ENCODE measurements at regions not wholly inside any gene's neighbourhood (a gene's known extent, or its start where the extent isn't known, plus 50 kb on each side); places are given as distances from the start of the nearest gene placed in this dataset.
"Not testable (repeated sequence)": the region's sequence is repeated elsewhere in the genome, so short reads cannot be mapped to it uniquely, and the experiment has no call there.

DNA sequence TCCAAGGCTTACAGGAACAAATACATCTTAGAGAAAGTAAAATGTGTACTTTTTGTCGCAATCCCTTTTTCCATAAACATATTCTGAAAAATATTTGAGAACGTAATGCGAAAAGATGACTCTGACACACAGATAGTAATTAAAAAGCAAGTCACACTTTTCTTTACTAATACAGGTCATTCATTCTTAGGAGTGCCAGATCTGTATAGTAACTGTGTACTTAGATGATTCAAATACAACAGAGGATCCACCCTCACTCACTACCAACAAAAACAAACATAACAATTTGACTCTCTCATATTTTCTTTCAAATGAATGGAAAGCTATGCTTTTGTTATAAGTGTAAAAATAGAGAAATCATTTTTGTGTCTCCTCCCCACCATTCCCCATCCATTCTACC is 795.4 kb downstream of the SLC6A15 start:
- no peak for DNase-seq

- no peak for DNase-seq
Measured at GRCh38 chr12:84113666-84114065, 798.9 kb downstream of the SLC6A15 start.

GRCh38 chr12:84103886-84104285 is 808.7 kb downstream of the SLC6A15 start:
- DNase-seq, result not testable (repeated sequence)

GRCh38 chr12:84101963-84102362 is 810.6 kb downstream of the SLC6A15 start:
- DNase-seq, result not testable (repeated sequence)

DNA sequence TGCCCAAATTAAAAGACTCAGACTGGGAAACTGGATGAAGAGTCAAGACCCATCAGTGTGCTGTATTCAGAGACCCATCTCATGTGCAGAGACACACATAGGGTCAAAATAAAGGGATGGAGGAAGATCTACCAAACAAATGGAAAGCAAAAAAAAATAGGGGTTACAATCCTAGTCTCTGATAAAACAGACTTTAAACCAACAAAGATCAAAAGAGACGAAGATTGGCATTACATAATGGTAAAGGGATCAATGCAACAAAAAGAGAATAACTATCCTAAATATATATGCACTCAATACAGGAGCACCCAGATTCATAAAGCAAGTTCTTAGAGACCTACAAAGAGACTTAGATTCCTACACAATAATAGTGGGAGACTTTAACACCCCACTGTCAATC is 813.0 kb downstream of the SLC6A15 start:
- DNase-seq, result not testable (repeated sequence)

DNA sequence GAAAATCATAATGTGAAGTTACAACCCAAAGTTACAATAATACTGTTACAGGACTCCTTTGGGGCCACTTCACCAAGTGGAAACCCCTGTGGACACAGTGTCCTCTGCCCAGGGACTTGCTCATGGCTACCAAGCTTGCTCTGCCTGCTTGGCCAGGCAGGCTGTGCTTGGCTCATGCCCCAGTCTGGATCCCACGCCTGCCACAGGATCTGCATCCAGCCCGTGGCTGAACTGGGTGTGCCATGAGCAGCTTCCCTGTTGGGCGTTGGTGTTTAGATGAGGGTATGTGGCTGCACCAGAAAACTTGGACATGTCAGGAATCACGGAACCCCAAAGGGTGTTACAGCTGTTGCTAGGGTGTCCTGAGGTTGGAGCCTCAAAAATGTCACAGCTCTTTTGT is 820.9 kb downstream of the SLC6A15 start:
- DNase-seq, result no peak

DNA sequence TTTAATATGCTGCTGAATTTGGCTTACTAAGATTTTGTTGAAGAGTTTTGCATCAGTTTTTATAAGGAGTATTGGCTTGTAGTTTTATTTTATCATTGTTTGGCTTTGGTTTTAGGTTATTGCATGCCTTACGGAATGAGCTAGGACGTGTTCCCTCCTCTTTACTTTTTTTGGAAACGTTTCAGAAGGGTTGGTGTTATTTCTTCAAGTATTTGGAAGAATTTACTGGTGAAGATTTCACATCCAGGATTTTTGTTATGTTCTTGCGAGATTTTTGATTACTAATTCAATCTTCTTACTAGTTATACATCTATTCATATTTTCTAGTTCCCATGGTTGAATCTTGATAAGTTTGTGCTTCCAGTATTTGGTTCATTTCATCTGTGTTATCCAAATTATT is 823.2 kb downstream of the SLC6A15 start:
- DNase-seq, result no peak

DNA sequence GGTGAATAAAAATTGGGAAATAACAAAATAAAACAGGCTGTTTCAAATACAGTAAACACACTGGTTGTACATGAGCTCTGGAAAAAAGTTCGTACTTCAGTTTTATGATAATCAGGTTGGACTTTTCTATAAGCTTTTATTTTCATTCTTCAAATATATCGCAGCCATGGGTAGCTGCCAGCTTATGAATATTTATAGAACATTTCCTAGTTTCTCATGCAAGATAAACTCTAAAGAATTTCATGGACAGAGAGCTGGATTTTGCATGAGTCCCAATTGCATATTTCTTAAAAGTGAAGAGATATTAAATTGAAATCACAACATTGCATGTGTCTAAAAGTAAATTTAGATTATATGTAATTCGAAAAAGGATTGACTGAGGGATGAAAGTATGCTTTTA is 827.6 kb downstream of the SLC6A15 start:
- no peak for DNase-seq

DNA sequence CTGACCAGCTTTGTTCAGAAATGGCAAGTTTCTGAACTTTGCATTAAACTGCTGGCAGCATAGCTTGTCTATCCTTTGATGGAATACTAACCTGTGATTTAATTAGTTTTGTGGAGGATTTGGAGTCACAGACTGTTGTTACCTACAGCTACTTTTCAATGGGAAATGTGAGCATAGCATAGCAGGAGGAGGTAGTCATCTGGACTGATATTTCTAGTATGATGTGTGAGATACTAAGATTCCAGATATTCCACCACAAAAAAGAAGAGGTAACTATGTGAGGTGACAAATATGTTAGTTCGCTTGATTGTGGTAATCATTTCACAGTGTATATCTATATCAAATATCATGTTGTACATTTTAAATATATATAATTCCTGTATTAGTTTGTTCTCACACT is 833.0 kb downstream of the SLC6A15 start:
- no peak for DNase-seq

GRCh38 chr12:84077679-84078078 is 834.9 kb downstream of the SLC6A15 start:
- DNase-seq, result no peak

GRCh38 chr12:84075991-84076390 is 836.6 kb downstream of the SLC6A15 start:
- DNase-seq, result no peak

DNA sequence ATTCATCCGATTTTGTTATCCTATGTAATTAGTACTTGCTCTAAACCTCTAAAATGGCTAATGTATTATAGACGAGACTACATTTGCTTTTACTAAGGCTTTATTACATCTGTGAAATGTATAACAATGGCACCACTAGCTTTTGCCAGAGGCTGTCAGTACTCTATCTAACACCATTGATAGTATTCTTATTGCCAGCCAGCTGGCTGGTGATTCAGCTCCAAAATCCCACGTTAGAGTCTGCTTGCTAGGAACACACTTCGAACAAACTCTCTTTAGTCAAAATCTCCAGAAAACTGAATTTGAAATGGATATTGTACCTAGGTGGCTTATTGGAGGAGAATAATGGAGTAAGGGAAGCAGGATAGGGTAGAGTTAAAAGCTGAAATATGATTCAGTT is 839.2 kb downstream of the SLC6A15 start:
- no peak for DNase-seq

- no peak for DNase-seq
Measured at GRCh38 chr12:84072961-84073360, 839.6 kb downstream of the SLC6A15 start.

DNA sequence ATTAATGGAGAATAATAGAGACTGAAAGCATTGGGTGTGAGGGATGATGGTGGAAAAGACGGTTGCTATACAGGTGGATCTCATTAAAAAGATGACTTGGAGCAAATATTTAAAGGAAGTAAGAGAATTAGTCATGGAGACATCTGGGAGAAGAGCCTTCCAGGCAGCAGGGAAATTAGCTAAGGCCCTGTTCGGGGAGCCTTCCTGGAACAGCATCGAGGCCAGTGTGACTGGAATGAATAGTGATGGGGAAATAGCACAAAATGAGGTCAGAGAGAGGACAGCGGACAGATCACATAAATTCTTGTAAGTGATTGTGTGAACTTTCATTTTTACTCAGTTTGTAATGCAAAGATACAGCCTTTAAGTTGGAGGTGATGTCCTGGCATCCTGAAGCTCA is 842.3 kb downstream of the SLC6A15 start:
- no peak for DNase-seq

GRCh38 chr12:84069699-84070098 is 842.9 kb downstream of the SLC6A15 start:
- DNase-seq, result no peak

DNA sequence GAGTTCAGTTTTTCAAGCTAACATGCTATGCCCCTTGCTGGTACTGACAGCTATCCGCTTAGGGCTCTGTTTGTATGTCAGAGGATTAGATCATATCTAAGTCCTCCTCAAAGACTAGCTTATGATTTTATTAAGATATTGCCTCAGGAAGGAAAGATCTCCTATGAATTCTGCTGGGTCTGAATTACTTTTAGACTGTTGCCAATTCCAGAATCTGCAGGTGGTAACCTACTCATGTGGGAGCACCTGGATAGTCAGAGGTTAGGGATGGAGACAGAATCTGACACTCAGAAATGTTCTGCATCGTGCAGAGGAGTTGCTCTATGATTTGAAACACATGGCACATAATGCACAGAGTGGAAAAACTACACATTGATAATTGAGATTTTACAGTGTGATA is 843.4 kb downstream of the SLC6A15 start:
- no peak for DNase-seq

GRCh38 chr12:84058136-84058535 is 854.5 kb downstream of the SLC6A15 start:
- no peak for DNase-seq

DNA sequence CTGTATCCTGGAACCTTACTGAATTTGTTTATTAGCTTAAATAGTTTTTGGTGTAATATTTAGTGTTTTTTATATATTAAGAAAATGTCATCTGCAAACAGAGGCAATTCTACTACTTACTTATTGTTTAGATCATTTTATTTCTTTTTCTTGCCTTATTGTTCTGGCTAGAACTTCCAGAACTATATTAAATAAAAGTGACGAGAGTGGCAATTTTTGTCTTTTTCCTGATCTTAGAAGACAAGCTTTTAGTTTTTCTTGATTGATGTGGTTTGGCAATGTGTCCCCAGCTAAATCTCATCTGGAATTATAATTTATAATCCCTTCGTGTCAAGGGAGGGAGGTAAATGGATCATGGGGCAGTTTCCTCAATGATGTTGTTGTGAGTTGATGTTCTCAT is 857.8 kb downstream of the SLC6A15 start:
- DNase-seq, result no peak

- DNase-seq, result no peak
Measured at GRCh38 chr12:84047881-84048280, 864.7 kb downstream of the SLC6A15 start.

DNA sequence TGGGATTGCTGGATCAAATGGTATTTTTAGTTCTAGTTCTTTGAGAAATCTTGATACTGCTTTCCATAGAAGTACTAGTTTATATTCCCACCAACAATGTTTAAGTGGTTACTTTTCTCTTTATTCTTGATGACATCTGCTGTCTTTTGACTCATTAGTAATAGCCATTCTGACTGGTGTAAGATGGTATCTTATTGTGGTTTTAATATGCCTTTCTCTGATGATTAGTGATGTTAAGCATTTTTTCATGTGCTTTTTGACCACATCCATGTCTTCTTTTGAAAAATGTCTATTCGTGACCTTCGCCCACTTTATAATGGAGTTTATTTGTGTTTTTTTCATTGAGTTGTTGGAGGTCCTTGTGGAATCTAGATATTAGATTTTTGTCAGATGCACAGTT is 865.7 kb downstream of the SLC6A15 start:
- DNase-seq, result no peak

DNA sequence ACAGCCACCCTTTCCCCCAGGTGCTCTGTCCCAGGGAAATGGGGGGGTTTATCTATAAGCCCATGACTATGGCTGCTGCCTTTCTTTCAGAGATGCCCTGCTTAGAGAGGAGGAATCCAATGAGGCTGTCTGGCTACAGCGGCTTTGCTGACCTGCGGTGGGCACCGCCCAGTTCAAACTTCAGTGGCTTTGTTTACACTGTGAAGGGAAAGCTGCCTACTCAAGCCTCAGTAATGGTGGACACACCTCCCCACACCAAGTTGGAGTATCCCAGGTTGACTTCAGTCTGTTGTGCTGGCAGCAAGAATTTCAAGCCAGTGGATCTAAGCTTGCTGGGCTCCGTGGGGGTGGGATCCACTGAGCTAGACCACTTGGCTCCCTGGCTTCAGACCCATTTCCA is 869.2 kb downstream of the SLC6A15 start:
- DNase-seq, result no peak

GRCh38 chr12:84038242-84038641 is 874.4 kb downstream of the SLC6A15 start:
- no peak for DNase-seq

DNA sequence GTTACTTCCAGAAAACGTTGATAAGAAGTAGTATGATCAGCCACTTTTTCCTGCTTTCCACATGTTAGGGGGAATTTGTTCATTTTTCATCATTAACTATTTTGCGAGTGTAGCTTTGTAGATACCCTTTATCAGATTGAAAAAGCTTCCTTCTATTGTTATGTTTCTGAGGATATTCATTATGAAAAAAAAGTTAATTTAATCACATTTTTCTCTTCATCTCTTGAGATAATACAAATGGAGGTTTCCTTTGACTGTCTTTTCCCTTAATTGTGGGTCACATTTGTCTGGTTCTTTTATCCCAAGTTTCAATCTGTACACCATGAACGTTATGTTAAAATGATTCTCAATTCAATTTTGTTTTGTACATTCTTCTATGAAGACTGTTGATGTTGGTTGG is 875.7 kb downstream of the SLC6A15 start:
- no peak for DNase-seq

GRCh38 chr12:84035766-84036165 is 876.8 kb downstream of the SLC6A15 start:
- no peak for DNase-seq

- no peak for DNase-seq
Measured at GRCh38 chr12:84034871-84035270, 877.7 kb downstream of the SLC6A15 start.

DNA sequence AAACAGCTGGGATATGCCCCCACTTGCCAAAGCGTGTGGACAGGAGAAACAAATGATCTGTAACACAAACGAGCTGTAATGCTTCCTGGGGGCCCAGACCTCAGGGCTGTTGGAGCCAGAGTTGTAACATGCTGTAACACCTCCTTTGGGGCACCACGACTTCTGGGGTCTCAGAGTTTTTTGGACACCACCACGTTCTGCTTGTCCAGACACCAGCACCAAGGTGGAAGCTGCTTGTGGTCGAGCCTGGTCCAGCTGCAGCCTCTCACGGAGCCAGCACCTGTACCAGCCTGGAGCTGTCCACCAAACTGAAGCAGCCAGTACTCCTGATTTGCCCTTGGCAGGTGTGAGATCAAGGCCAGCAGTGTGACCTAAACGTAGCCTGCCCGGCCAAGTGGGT is 879.4 kb downstream of the SLC6A15 start:
- no peak for DNase-seq

All from activated CD4-positive, alpha-beta T cell treated with anti-CD3 and anti-CD28 coated beads, Interleukin-2, amount 50 U/mL, for 16 hours (primary cell).